Osteoblast (primary cell): ENCODE measurements at regions not wholly inside any gene's neighbourhood (a gene's known extent, or its start where the extent isn't known, plus 50 kb on each side); places are given as distances from the start of the nearest gene placed in this dataset.

Source experiments
- DNase-seq: peaks from one replicate; pipeline ENCODE4 v3.0.0; 2011; ENCODE audit warnings: low spot score, mixed read lengths; ENCODE audit not compliant: insufficient read length; ENCODE audit errors: missing footprints
- H2AFZ ChIP-seq: 2 replicates; pipeline ENCODE4 v1.6.0; 2011; ENCODE audit warnings: mild to moderate bottlenecking, low read length
- H3K27ac ChIP-seq: 2 replicates; pipeline ENCODE4 v1.5.1; 2011; ENCODE audit warnings: mild to moderate bottlenecking, low read depth, low read length, moderate library complexity
- H3K27me3 ChIP-seq: 2 replicates; pipeline ENCODE4 v1.6.0; 2012; ENCODE audit warnings: mild to moderate bottlenecking, control low read depth, inconsistent platforms, low read length, moderate library complexity; ENCODE audit not compliant: insufficient read depth
- H3K36me3 ChIP-seq: 2 replicates; pipeline ENCODE4 v1.5.1; 2011; ENCODE audit warnings: mild to moderate bottlenecking, low read length, control low read depth, moderate library complexity; ENCODE audit not compliant: insufficient read depth
- H3K4me1 ChIP-seq: 2 replicates; pipeline ENCODE4 v1.5.1; 2011; ENCODE audit warnings: mild to moderate bottlenecking, low read length, control low read depth, moderate library complexity; ENCODE audit not compliant: insufficient read depth
- H3K4me2 ChIP-seq: 2 replicates; pipeline ENCODE4 v1.6.0; 2011; ENCODE audit warnings: mild to moderate bottlenecking, low read length; ENCODE audit not compliant: insufficient read depth
- H3K4me3 ChIP-seq: fragments of 200-600 bp; sonication (generic); 3 replicates; pipeline ENCODE4 v1.5.1; 2012; ENCODE audit warnings: mild to moderate bottlenecking, low read length, inconsistent platforms; ENCODE audit not compliant: insufficient read depth
- H3K79me2 ChIP-seq: 2 replicates; pipeline ENCODE4 v1.6.0; 2012; ENCODE audit warnings: mild to moderate bottlenecking, low read length, control low read depth, inconsistent platforms; ENCODE audit not compliant: insufficient read depth
- H3K9me3 ChIP-seq: 2 replicates; pipeline ENCODE4 v1.5.1; 2011; ENCODE audit warnings: low read depth, low read length, control low read depth
- H4K20me1 ChIP-seq: 2 replicates; pipeline ENCODE4 v1.6.0; 2012; ENCODE audit warnings: mild to moderate bottlenecking, low read length, control low read depth; ENCODE audit not compliant: insufficient read depth
- CTCF ChIP-seq: IDR thresholded peaks from 2 replicates; pipeline ENCODE4 v1.5.1; 2011; ENCODE audit warnings: mild to moderate bottlenecking, low read depth, low read length, moderate library complexity; ENCODE audit errors: extremely low read depth

DNA sequence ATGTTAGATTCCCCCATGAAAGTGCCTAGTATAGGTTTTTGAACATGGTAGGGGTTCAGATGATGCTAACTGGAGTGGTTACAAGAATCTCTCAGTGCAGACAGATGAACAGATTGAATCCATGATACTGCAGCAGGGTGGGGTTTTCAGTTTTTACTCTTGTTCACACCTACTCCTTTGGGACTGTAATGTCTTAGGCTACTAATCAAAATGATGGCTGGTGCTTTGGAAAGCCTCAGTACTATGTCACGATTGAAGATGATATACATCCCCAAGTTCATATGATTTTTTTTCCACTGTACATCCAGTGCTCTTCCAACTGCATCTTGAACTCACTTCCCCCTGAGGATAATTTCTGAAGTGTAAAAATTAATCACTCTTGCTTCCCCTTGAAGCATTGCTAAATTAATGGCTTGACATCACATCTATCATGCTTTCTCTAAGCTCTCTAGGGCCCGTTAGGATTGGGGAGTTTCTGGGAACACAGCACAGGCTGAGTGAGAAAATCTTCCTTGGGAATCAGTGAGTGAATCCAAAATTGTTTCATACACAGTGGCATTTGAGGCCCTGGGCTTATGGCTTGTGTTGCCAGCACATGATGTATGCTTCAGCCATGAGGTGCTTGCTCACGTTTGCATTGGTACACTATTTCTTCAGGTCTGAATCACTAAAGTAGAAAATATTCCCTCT, 115.0 kb upstream of the TPRG1 start:
- H3K27ac ChIP-seq = no peak overlapping the region
- H2AFZ ChIP-seq = no peak overlapping the region
- H3K36me3 ChIP-seq = no peaks in the 10 kb centered on the region
- no peak for TF ChIP-seq CTCF
- no peak for DNase-seq
- H3K4me3 ChIP-seq = no peak overlapping the region
- no peaks in the 10 kb centered on the region for H3K4me1 ChIP-seq
- no peaks in the 10 kb centered on the region for H3K79me2 ChIP-seq
- H3K4me2 ChIP-seq = no peak overlapping the region
- no peaks in the 10 kb centered on the region for H4K20me1 ChIP-seq
- no peaks in the 10 kb centered on the region for H3K27me3 ChIP-seq
- H3K9me3 ChIP-seq = no peaks in the 10 kb centered on the region

- no peak overlapping the region for H3K27ac ChIP-seq
- no peaks in the 10 kb centered on the region for H3K4me1 ChIP-seq
- H3K4me3 ChIP-seq = no peak overlapping the region
- H3K79me2 ChIP-seq = no peaks in the 10 kb centered on the region
- no peak overlapping the region for H3K4me2 ChIP-seq
- H4K20me1 ChIP-seq = no peaks in the 10 kb centered on the region
- H3K36me3 ChIP-seq = no peaks in the 10 kb centered on the region
- no peaks in the 10 kb centered on the region for H3K9me3 ChIP-seq
- no peak for DNase-seq
- H3K27me3 ChIP-seq = no peaks in the 10 kb centered on the region
- TF ChIP-seq CTCF = no peak
- H2AFZ ChIP-seq = no peak overlapping the region
These were observed 114.4 kb upstream of the TPRG1 start for GRCh38 chr3:189057369-189057768.

GRCh38 chr3:189058071-189058470, 113.7 kb upstream of the TPRG1 start:
- H3K9me3 ChIP-seq = no peaks in the 10 kb centered on the region
- no peaks in the 10 kb centered on the region for H3K27me3 ChIP-seq

DNA sequence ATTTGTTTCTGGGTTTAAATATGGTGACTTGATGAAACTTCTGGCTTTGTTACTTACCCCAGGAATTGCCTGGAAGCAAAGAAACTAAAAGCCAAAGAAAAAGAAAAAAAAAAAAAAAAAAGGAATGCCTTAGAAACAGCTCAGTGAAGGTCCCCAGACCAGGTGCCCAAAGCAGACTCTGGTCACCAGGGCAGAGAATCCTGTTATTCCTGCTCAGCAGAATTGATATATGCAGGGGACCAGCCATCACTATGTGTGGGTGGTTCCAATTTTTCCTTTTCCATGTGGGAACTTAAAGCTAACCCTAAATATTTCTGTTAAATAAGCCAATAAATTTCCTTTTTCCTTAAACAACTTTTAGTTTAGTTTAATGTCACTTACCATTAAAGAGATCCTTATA, 100.8 kb upstream of the TPRG1 start:
- H3K79me2 ChIP-seq = no peaks in the 10 kb centered on the region
- H2AFZ ChIP-seq = no peak overlapping the region
- TF ChIP-seq CTCF = no peak
- no peaks in the 10 kb centered on the region for H3K27me3 ChIP-seq
- DNase-seq = no peak
- no peaks in the 10 kb centered on the region for H3K9me3 ChIP-seq
- H3K4me2 ChIP-seq = no peak overlapping the region
- no peak overlapping the region for H3K4me3 ChIP-seq
- no peaks in the 10 kb centered on the region for H3K36me3 ChIP-seq
- no peaks in the 10 kb centered on the region for H3K4me1 ChIP-seq
- H3K27ac ChIP-seq = no peak overlapping the region
- no peaks in the 10 kb centered on the region for H4K20me1 ChIP-seq

More at GRCh38 chr3:189058071-189058470, 113.7 kb upstream of the TPRG1 start:
- no peak for DNase-seq
- no peaks in the 10 kb centered on the region for H3K4me1 ChIP-seq
- H3K4me2 ChIP-seq = no peak overlapping the region
- H3K36me3 ChIP-seq = no peaks in the 10 kb centered on the region
- no peak overlapping the region for H3K4me3 ChIP-seq
- no peak overlapping the region for H3K27ac ChIP-seq
- H4K20me1 ChIP-seq = no peaks in the 10 kb centered on the region
- no peaks in the 10 kb centered on the region for H3K79me2 ChIP-seq
- no peak for TF ChIP-seq CTCF
- H2AFZ ChIP-seq = no peak overlapping the region
